CD4-positive, alpha-beta memory T cell (primary cell): ENCODE measurements at regions not wholly inside any gene's neighbourhood (a gene's known extent, or its start where the extent isn't known, plus 50 kb on each side); places are given as distances from the start of the nearest gene placed in this dataset.

Experiments used
- CTCF ChIA-PET: fragments of 350-600 bp; sonication (Branson Sonifier 250); formaldehyde crosslinking; loops from one replicate; lab custom pipeline; 2021; ENCODE audit warnings: inconsistent platforms; ENCODE audit not compliant: partially characterized antibody; lab: Charles Lee
- POLR2A ChIA-PET: fragments of 350-600 bp; sonication (Branson Sonifier 250); formaldehyde crosslinking; loops from one replicate; lab custom pipeline; 2021; ENCODE audit not compliant: partially characterized antibody; lab: Charles Lee
- DNase-seq, 5 donors: peaks; one replicate each; pipeline versions ENCODE4 v3.0.0 to v3.0.0-alpha.2; 2020 to 2022; ENCODE audit warnings: mixed read lengths in 1 of 5
- H3K27ac ChIP-seq: one replicate; pipeline ENCODE4 v1.7.0; 2013; ENCODE audit warnings: low read depth, low read length
- H3K27me3 ChIP-seq: 2 replicates; pipeline ENCODE4 v1.7.0; 2013; ENCODE audit warnings: mild to moderate bottlenecking, low read length, moderate library complexity; ENCODE audit not compliant: insufficient read depth
- H3K36me3 ChIP-seq: 2 replicates; pipeline ENCODE4 v1.7.0; 2013; ENCODE audit warnings: mild to moderate bottlenecking, low read length, moderate library complexity; ENCODE audit not compliant: insufficient read depth
- H3K4me1 ChIP-seq: 2 replicates; pipeline ENCODE4 v1.7.0; 2013; ENCODE audit warnings: mild to moderate bottlenecking, low read length, moderate library complexity; ENCODE audit not compliant: insufficient read depth
- H3K4me3 ChIP-seq, 2 donors: one replicate each; pipeline ENCODE4 v1.7.0; 2013; ENCODE audit warnings: low read length in 2 of 2, mild to moderate bottlenecking in 1 of 2
- H3K9me3 ChIP-seq, 2 donors: one replicate each; pipeline ENCODE4 v1.7.0; 2013; ENCODE audit warnings: low read length in 2 of 2, control low read depth in 1 of 2; ENCODE audit not compliant: control insufficient read depth in 1 of 2
- H3K27ac Mint-ChIP-seq, 7 donors: one replicate each; pipeline ENCODE4 v1.8.0; 2020 to 2021; ENCODE audit warnings: mixed read lengths in 7 of 7, mild to moderate bottlenecking in 6 of 7, inconsistent platforms in 3 of 7, moderate library complexity in 3 of 7
- H3K27me3 Mint-ChIP-seq, 2 donors: one replicate each; pipeline ENCODE4 v1.8.0; 2020 to 2021; ENCODE audit warnings: mixed read lengths in 2 of 2
- H3K36me3 Mint-ChIP-seq, 2 donors: one replicate each; pipeline ENCODE4 v1.8.0; 2020 to 2021; ENCODE audit warnings: mixed read lengths in 2 of 2, inconsistent platforms in 1 of 2, mild to moderate bottlenecking in 1 of 2
- H3K4me1 Mint-ChIP-seq, 4 donors: one replicate each; pipeline ENCODE4 v1.8.0; 2020 to 2021; ENCODE audit warnings: mixed read lengths in 4 of 4, mild to moderate bottlenecking in 1 of 4
- H3K4me3 Mint-ChIP-seq, 8 donors: one replicate each; pipeline ENCODE4 v1.8.0; 2020 to 2021; ENCODE audit warnings: mixed read lengths in 8 of 8, mild to moderate bottlenecking in 7 of 8, moderate library complexity in 6 of 8, inconsistent platforms in 3 of 8
- H3K9me3 Mint-ChIP-seq, 8 donors: one replicate each; pipeline ENCODE4 v1.8.0; 2020 to 2021; ENCODE audit warnings: mixed read lengths in 8 of 8, mild to moderate bottlenecking in 5 of 8, inconsistent platforms in 3 of 8, moderate library complexity in 1 of 8
- intact Hi-C: fragments of 100-400 bp; cut with micrococcal nuclease; formaldehyde crosslinking; loops from one replicate; pipeline ENCODE4 v1.15.1; 2023

DNA sequence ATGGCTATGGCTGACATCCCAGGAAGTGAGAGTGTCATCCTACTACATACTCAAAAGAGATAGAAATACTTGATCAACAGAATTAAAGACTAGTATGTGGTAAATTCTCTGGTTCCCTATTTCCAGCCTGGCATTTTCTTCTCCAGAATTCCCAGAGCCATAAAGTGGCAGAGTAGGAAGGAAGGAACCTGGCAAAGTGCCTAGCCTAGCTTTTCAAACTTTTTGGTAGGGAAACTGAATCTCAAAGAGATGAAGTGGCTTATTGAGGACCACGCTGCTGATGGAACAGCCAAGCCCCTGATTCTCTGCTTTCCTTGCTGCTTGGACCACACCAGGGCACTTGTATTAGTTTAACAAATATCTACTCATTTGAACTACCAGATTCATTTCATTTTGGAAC is 312.4 kb upstream of the RORA start:
- Histone ChIP-seq H3K36me3 (no peaks in the 10 kb centered on the region), H3K27ac (no peak overlapping the region), H3K9me3 (no peaks in the 10 kb centered on the region), H3K4me1 (no peaks in the 10 kb centered on the region), H3K27me3 (peaks cover 3% of the 10 kb centered on the region), H3K4me3 (no peak overlapping the region)
- Mint-ChIP-seq H3K36me3 (no peaks in the 10 kb centered on the region), H3K4me1 (no peaks in the 10 kb centered on the region), H3K27me3 (peaks cover 2 to 15% of the 10 kb centered on the region in 2 donors), H3K9me3 (peaks cover 0 to 1% (median 0%) of the 10 kb centered on the region in 8 donors), H3K4me3 (no peak overlapping the region), H3K27ac (no peak overlapping the region)
- no peak for DNase-seq
- POLR2A ChIA-PET = no interaction called here
- CTCF ChIA-PET = no interaction called here
- intact Hi-C loops = no loop called here

DNA sequence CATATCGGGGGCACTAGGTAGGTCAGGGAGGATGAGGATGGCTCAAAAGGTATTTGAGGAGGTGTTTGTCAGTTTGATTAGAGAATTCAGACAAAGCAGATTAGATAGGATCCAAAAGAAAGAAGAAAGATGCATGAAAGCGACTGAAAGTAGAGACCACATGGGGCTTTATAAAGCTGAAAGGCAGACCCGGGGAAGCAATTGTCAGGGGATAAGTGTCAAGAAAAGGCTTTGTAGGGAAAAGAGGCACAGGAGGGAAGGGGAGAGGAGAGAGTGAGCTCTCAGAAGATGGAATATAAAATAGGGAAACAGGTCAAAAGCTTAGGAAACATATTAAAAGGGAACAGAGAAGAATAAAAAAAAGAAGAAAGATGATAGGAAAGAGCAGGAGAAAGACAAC is 308.2 kb upstream of the RORA start:
- POLR2A ChIA-PET = no interaction called here
- H3K27me3 Mint-ChIP-seq = peaks cover 8 to 17% of the 10 kb centered on the region in 2 donors
- Histone ChIP-seq H3K4me3 (no peak overlapping the region), H3K27me3 (peaks cover 3% of the 10 kb centered on the region), H3K27ac (no peak overlapping the region), H3K36me3 (no peaks in the 10 kb centered on the region), H3K9me3 (no peaks in the 10 kb centered on the region), H3K4me1 (no peaks in the 10 kb centered on the region)
- intact Hi-C loops = no loop called here
- H3K4me3 Mint-ChIP-seq = no peak overlapping the region
- H3K4me1 Mint-ChIP-seq = no peaks in the 10 kb centered on the region
- no peak for DNase-seq
- H3K9me3 Mint-ChIP-seq = no peaks in the 10 kb centered on the region
- peak overlapping the region in 1 of 7 donors; percentile 22 for H3K27ac Mint-ChIP-seq
- CTCF ChIA-PET = no interaction called here
- H3K36me3 Mint-ChIP-seq = no peaks in the 10 kb centered on the region

DNA sequence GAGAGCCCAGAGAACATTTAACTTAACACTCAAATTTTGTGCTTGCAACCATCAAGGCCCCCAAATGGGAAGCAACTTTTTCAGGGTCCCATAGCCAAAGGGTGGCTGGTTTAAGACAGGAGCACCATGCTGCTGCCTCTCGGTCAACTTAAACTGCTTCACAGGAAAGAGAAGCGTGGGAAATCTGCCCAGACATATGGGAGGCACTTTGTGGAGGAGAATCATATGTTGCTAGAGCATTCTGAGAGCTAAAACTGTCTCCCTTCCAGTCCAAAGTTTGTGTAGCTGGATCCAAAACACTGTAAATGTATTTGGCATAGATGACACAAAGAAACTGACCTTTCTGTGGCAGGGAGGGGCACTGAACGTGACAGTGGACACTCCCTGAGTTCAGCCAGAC is 305.9 kb upstream of the RORA start:
- no peaks in the 10 kb centered on the region for H3K36me3 Mint-ChIP-seq
- CTCF ChIA-PET = no interaction called here
- intact Hi-C loops = no loop called here

DNA sequence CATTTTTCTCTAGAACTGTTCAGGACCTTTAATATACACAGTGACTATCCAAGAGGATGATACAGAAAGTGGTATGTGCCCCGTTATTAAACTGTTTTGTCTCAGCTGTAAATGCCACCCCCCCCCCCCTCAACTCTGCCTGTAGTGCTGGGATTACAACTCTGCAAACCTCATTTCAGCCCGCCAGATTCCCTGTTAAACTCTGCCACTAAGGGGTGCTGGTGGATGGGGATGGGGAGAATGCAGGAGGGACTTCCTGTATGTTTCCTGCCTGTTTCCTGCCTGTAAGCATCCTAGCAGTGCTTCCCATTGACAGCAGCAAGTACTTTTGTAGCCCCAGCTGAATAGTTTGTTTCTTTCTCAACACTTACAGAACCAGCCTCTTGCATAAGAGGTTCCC is 301.7 kb upstream of the RORA start:
- Mint-ChIP-seq H3K4me3 (no peak overlapping the region), H3K27me3 (peaks cover 7 to 8% of the 10 kb centered on the region in 2 donors), H3K36me3 (no peaks in the 10 kb centered on the region), H3K27ac (no peak overlapping the region), H3K4me1 (peaks cover 0 to 1% (median 0%) of the 10 kb centered on the region in 4 donors), H3K9me3 (no peaks in the 10 kb centered on the region)
- DNase-seq = no peak
- Histone ChIP-seq H3K4me1 (no peaks in the 10 kb centered on the region), H3K27me3 (no peaks in the 10 kb centered on the region), H3K36me3 (no peaks in the 10 kb centered on the region), H3K9me3 (no peaks in the 10 kb centered on the region), H3K27ac (no peak overlapping the region), H3K4me3 (no peak overlapping the region)
- intact Hi-C loops = no loop called here
- CTCF ChIA-PET = no interaction called here
- POLR2A ChIA-PET = no interaction called here

More for the DNA sequence above, 305.9 kb upstream of the RORA start:
- peaks cover 3% of the 10 kb centered on the region for H3K27me3 ChIP-seq
- peaks cover 8 to 20% of the 10 kb centered on the region in 2 donors for H3K27me3 Mint-ChIP-seq
- DNase-seq = no peak
- no peaks in the 10 kb centered on the region for H3K36me3 ChIP-seq
- H3K4me3 ChIP-seq = no peak overlapping the region
- no peak overlapping the region for H3K27ac ChIP-seq
- H3K4me1 Mint-ChIP-seq = no peaks in the 10 kb centered on the region
- no peaks in the 10 kb centered on the region for H3K9me3 ChIP-seq
- no peaks in the 10 kb centered on the region for H3K4me1 ChIP-seq
- POLR2A ChIA-PET = no interaction called here
- H3K4me3 Mint-ChIP-seq = no peak overlapping the region
- H3K9me3 Mint-ChIP-seq = no peaks in the 10 kb centered on the region
- no peak overlapping the region for H3K27ac Mint-ChIP-seq

DNA sequence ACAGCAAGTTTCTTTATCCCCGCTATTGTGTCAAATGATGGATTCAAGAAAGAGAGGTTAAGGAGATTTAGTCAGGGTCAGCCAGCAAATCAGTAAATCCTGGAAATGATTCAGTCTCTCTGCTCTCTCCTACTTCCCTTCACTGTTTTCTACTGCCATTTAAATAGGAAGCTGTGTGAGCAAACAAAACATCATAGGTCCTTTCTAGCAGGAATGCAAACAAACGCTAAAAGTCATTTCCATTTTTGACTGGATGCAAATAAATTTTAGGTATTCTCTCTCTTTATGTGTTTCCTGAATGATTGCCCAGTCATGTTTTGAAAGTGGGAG is 299.4 kb upstream of the RORA start:
- H3K4me3 ChIP-seq = no peak overlapping the region
- Mint-ChIP-seq H3K36me3 (no peaks in the 10 kb centered on the region), H3K27ac (no peak overlapping the region), H3K27me3 (peaks cover 7 to 8% of the 10 kb centered on the region in 2 donors), H3K9me3 (no peaks in the 10 kb centered on the region), H3K4me1 (peaks cover 0 to 1% (median 0%) of the 10 kb centered on the region in 4 donors), H3K4me3 (no peak overlapping the region)
- H3K27me3 ChIP-seq = no peaks in the 10 kb centered on the region
- CTCF ChIA-PET = no interaction called here
- H3K4me1 ChIP-seq = no peaks in the 10 kb centered on the region
- DNase-seq = no peak
- H3K9me3 ChIP-seq = no peaks in the 10 kb centered on the region
- no peaks in the 10 kb centered on the region for H3K36me3 ChIP-seq
- POLR2A ChIA-PET = no interaction called here
- no peak overlapping the region for H3K27ac ChIP-seq
- intact Hi-C loops = no loop called here

DNA sequence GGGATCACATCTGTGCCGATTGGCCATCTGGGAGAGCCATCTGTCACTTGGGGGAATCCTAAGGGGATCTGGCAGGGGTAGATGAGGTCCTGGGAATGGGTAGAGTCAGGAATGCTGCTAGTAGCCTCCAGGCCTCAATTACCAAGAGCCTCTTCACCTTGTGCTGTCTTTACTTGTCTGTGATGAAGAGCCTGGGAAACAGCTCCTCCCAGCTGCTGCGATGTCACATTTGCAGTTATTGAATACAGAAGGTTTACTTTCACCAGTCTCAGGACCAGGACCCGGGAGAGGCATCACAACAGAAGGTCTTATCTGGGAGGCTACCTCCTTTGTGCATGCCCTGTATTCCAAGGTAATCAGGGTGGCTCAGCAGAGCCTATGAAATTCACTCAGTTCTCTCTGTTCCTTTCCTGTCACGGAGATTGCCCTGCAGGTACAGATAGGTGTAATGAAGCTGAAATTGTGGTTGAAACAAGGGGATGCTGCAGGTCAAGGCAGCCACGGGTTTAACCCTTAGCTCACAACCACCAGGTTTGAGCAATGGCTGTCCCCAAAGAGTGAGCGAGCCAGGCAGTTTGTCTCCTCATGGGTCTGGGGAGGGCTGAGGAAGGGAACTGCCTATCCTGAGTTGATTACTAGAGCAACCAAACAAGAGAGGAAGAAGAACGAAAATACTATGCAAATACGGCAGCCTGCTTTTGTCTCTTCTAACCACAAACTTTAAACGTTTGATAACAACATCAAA is 298.9 kb upstream of the RORA start:
- H3K9me3 ChIP-seq = no peaks in the 10 kb centered on the region
- no peaks in the 10 kb centered on the region for H3K36me3 ChIP-seq
- H3K4me1 Mint-ChIP-seq = peaks cover 0 to 1% (median 0%) of the 10 kb centered on the region in 4 donors
- CTCF ChIA-PET = no interaction called here
- H3K27me3 ChIP-seq = no peaks in the 10 kb centered on the region
- no peaks in the 10 kb centered on the region for H3K36me3 Mint-ChIP-seq
- no peaks in the 10 kb centered on the region for H3K4me1 ChIP-seq
- intact Hi-C loops = no loop called here
- H3K27ac ChIP-seq = no peak overlapping the region
- H3K4me3 Mint-ChIP-seq = no peak overlapping the region
- H3K27me3 Mint-ChIP-seq = peaks cover 5 to 8% of the 10 kb centered on the region in 2 donors
- DNase-seq = no peak
- H3K27ac Mint-ChIP-seq = no peak overlapping the region
- no peak overlapping the region for H3K4me3 ChIP-seq
- POLR2A ChIA-PET = no interaction called here
- H3K9me3 Mint-ChIP-seq = no peaks in the 10 kb centered on the region

DNA sequence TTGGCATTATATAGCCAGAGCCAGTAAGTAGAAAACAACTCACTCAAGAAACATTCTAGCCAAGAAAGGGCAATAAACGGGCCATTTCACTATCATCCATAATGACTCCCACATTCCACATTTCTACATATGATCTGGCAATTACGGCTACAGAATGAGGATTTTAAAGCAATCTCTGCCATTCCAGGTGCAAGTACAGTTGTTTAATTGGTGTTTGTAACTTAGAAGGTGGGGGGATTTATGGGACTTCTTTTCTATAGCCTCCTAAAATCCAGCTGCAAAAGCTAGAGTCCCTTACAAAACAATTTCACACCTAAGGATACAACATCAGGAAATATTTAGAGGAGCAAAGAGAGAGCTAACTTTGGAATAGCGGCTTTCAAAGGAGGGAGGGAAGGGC is 295.4 kb upstream of the RORA start:
- ChIA-PET POLR2A (no interaction called here), CTCF (no interaction called here)
- Histone ChIP-seq H3K4me3 (no peak overlapping the region), H3K27me3 (no peaks in the 10 kb centered on the region), H3K27ac (no peak overlapping the region), H3K9me3 (no peaks in the 10 kb centered on the region), H3K4me1 (no peaks in the 10 kb centered on the region), H3K36me3 (no peaks in the 10 kb centered on the region)
- intact Hi-C loops = no loop called here
- no peaks in the 10 kb centered on the region for H3K9me3 Mint-ChIP-seq
- H3K27me3 Mint-ChIP-seq = peaks cover 5 to 12% of the 10 kb centered on the region in 2 donors
- no peak for DNase-seq
- no peaks in the 10 kb centered on the region for H3K36me3 Mint-ChIP-seq
- no peak overlapping the region for H3K27ac Mint-ChIP-seq
- no peak overlapping the region for H3K4me3 Mint-ChIP-seq
- H3K4me1 Mint-ChIP-seq = peaks cover 0 to 1% (median 0%) of the 10 kb centered on the region in 4 donors
